HCT116 (cell line): ENCODE measurements at regions not wholly inside any gene's neighbourhood (a gene's known extent, or its start where the extent isn't known, plus 50 kb on each side); places are given as distances from the start of the nearest gene placed in this dataset.

Experiments used
- ATAC-seq: fragments of 200-7000 bp; cut with Tn5 transposase; 2 replicates; pipeline ENCODE4 v1.9.1; 2020; ENCODE audit warnings: mild to moderate bottlenecking, moderate library complexity
- BruUV-seq: library from RNA; stranded (reverse); fragments of 400-500 nt; replicated peaks from 2 replicates; lab custom pipeline; 2021; lab: Mats Ljungman, UMichigan
- CTCF ChIA-PET: fragments of 300-600 bp; sonication (Branson Sonifier 250); formaldehyde crosslinking; loops from one replicate; lab custom pipeline; 2021; ENCODE audit warnings: antibody characterized with exemption; lab: Charles Lee
- POLR2A ChIA-PET: fragments of 300-600, 350-600 bp; sonication (Branson Sonifier 250); formaldehyde crosslinking; loops from one replicate; lab custom pipeline; 2021; ENCODE audit warnings: antibody characterized with exemption; lab: Charles Lee
- RAD21 ChIA-PET, 2 experiments: fragments of 300-600 bp; sonication (Branson Sonifier 250); formaldehyde crosslinking; loops; one replicate each; lab custom pipeline; 2023; ENCODE audit warnings: low total read pairs in 2 of 2; ENCODE audit not compliant: uncharacterized antibody in 2 of 2, unreplicated experiment in 2 of 2, low non-redundant PET in 1 of 2; lab: Charles Lee
- DNase-seq: peaks from one replicate; pipeline ENCODE4 v3.0.0-alpha.2; 2010; ENCODE audit warnings: low read depth, low spot score
- H2AFZ ChIP-seq: fragments of 200-600 bp; shearing (Covaris generic), sonication (generic); 2 replicates; pipeline ENCODE4 v1.6.1; 2017; ENCODE audit warnings: low read depth, mixed run types, mixed read lengths, antibody characterized with exemption, low read length; ENCODE audit not compliant: poor library complexity, severe bottlenecking
- H3K27ac ChIP-seq: 2 replicates; pipeline ENCODE4 v1.5.1; 2012; ENCODE audit warnings: low read depth, low read length
- H3K27me3 ChIP-seq: fragments of 200-600 bp; sonication (generic); 2 replicates; pipeline ENCODE4 v1.6.1; 2016; ENCODE audit warnings: mixed run types, low read length, mixed read lengths; ENCODE audit not compliant: insufficient read depth
- H3K36me3 ChIP-seq, 2 experiments: fragments of 200-500 bp in 1 of 2; fragments of 200-600 bp in 1 of 2; sonication (Bioruptor generic) in 1 of 2; sonication (generic) in 1 of 2; 2 replicates each; pipeline versions ENCODE4 v1.5.1 to v1.6.1; 2014 to 2016; ENCODE audit warnings: low read length in 2 of 2, inconsistent platforms in 1 of 2, mixed read lengths in 1 of 2, mixed run types in 1 of 2; ENCODE audit not compliant: insufficient read depth in 2 of 2, control insufficient read depth in 1 of 2
- H3K4me1 ChIP-seq, 2 experiments: fragments of 200-600 bp in 1 of 2; sonication (generic) in 1 of 2; 2 replicates each; pipeline versions ENCODE4 v1.5.1 to v1.6.1; 2012 to 2017; ENCODE audit warnings: low read length in 2 of 2, inconsistent platforms in 1 of 2, mild to moderate bottlenecking in 1 of 2, mixed read lengths in 1 of 2, mixed run types in 1 of 2, moderate library complexity in 1 of 2; ENCODE audit not compliant: insufficient read depth in 2 of 2, control insufficient read depth in 1 of 2
- H3K4me2 ChIP-seq: fragments of 200-600 bp; sonication (generic); 2 replicates; pipeline ENCODE4 v1.6.1; 2017; ENCODE audit warnings: mixed run types, low read length, mixed read lengths
- H3K4me3 ChIP-seq, 2 experiments: fragments of 200-600 bp in 1 of 2; sonication (generic) in 1 of 2; replicated peaks in 1 of 2; 2 replicates each; pipeline ENCODE4 v1.5.1; 2011 to 2016; ENCODE audit warnings: low read length in 2 of 2, control low read depth in 1 of 2, low read depth in 1 of 2, mild to moderate bottlenecking in 1 of 2, mixed read lengths in 1 of 2, mixed run types in 1 of 2
- H3K79me2 ChIP-seq: fragments of 200-600 bp; sonication (generic); 2 replicates; pipeline ENCODE4 v1.6.1; 2017; ENCODE audit warnings: mild to moderate bottlenecking, mixed run types, low read length, moderate library complexity, mixed read lengths; ENCODE audit not compliant: insufficient read depth
- H3K9ac ChIP-seq: fragments of 200-600 bp; sonication (generic); 2 replicates; pipeline ENCODE4 v1.6.1; 2016; ENCODE audit warnings: low read length, mixed read lengths
- H3K9me2 ChIP-seq: fragments of 200-600 bp; sonication (generic), shearing (Covaris generic); 2 replicates; pipeline ENCODE4 v1.6.1; 2017; ENCODE audit warnings: mixed run types, mild to moderate bottlenecking, moderate library complexity; ENCODE audit not compliant: insufficient read depth
- H3K9me3 ChIP-seq, 2 experiments: fragments of 200-500 bp in 1 of 2; fragments of 200-600 bp in 1 of 2; sonication (Bioruptor generic) in 1 of 2; sonication (generic) in 1 of 2; 2 replicates each; pipeline ENCODE4 v1.6.1; 2014 to 2017; ENCODE audit warnings: low read length in 2 of 2, mixed read lengths in 2 of 2, inconsistent platforms in 1 of 2, low read depth in 1 of 2, mild to moderate bottlenecking in 1 of 2, mixed run types in 1 of 2, moderate library complexity in 1 of 2; ENCODE audit not compliant: control insufficient read depth in 1 of 2, insufficient read depth in 1 of 2
- H4K20me1 ChIP-seq: fragments of 200-600 bp; sonication (generic), shearing (Covaris generic); 2 replicates; pipeline ENCODE4 v1.6.1; 2017; ENCODE audit warnings: mixed run types, mild to moderate bottlenecking, moderate library complexity; ENCODE audit not compliant: insufficient read depth
- CBX3 ChIP-seq: IDR thresholded peaks from 2 replicates; pipeline ENCODE4 v1.6.1; 2012; ENCODE audit warnings: low read depth
- ELF1 ChIP-seq: IDR thresholded peaks from 2 replicates; pipeline ENCODE4 v1.6.1; 2012; ENCODE audit warnings: low read depth, borderline replicate concordance
- EZH2 ChIP-seq: fragments of 200-600 bp; sonication (generic); IDR thresholded peaks from 2 replicates; pipeline ENCODE4 v1.6.1; 2017; ENCODE audit warnings: antibody characterized with exemption, mixed run types
- EZH2phosphoT487 ChIP-seq: fragments of 200-600 bp; IDR thresholded peaks from 2 replicates; pipeline ENCODE4 v1.6.1; 2018; ENCODE audit warnings: antibody characterized with exemption, borderline replicate concordance
- FOSL1 ChIP-seq: IDR thresholded peaks from 2 replicates; pipeline ENCODE4 v1.6.1; 2012; ENCODE audit warnings: low read depth
- JUND ChIP-seq: IDR thresholded peaks from 2 replicates; pipeline ENCODE4 v1.6.1; 2012
- POLR2A ChIP-seq: IDR thresholded peaks from 2 replicates; pipeline ENCODE4 v1.7.0; 2011; ENCODE audit warnings: borderline replicate concordance; ENCODE audit not compliant: insufficient read depth, insufficient read length; ENCODE audit errors: extremely low read depth
- POLR2AphosphoS5 ChIP-seq: IDR thresholded peaks from 2 replicates; pipeline ENCODE4 v1.6.1; 2011; ENCODE audit warnings: mild to moderate bottlenecking, low read depth, low read length, moderate library complexity
- RAD21 ChIP-seq: IDR thresholded peaks from 2 replicates; pipeline ENCODE4 v1.6.1; 2012; ENCODE audit warnings: low read depth, mild to moderate bottlenecking
- SIN3A ChIP-seq: IDR thresholded peaks from 2 replicates; pipeline ENCODE4 v1.6.1; 2012; ENCODE audit warnings: low read depth
- SRF ChIP-seq: IDR thresholded peaks from 2 replicates; pipeline ENCODE4 v1.6.1; 2012; ENCODE audit warnings: low read depth
- TCF7L2 ChIP-seq: IDR thresholded peaks from 2 replicates; pipeline ENCODE4 v1.7.0; 2011; ENCODE audit warnings: borderline replicate concordance, inconsistent platforms; ENCODE audit not compliant: insufficient read depth, insufficient read length; ENCODE audit errors: extremely low read depth
- YY1 ChIP-seq: IDR thresholded peaks from 2 replicates; pipeline ENCODE4 v1.6.1; 2011; ENCODE audit warnings: low read length, low read depth, moderate library complexity, mild to moderate bottlenecking; ENCODE audit not compliant: insufficient replicate concordance; ENCODE audit errors: extremely low read depth
- ZFX ChIP-seq: fragments of 450-650 bp; IDR thresholded peaks from 2 replicates; pipeline ENCODE4 v1.6.1; 2017
- ZNF274 ChIP-seq: fragments of 200-500 bp; sonication (Bioruptor generic); IDR thresholded peaks from 2 replicates; pipeline ENCODE4 v1.6.1; 2014; ENCODE audit warnings: mild to moderate bottlenecking, low read depth, low read length, inconsistent platforms
- intact Hi-C: fragments of 100-400 bp; cut with micrococcal nuclease; formaldehyde crosslinking; loops from 2 replicates; pipeline ENCODE4 v1.10.0; 2022
- TF ChIP-seq, protein P1 (sequence below): IDR thresholded peaks from 2 replicates; pipeline ENCODE4 v1.6.1; 2012
- TF ChIP-seq, protein P2 (sequence below), 3 experiments: fragments of 200-600 bp in 1 of 3; sonication (generic) in 1 of 3; IDR thresholded peaks in 2 of 3; conservative IDR thresholded peaks in 1 of 3; 2 replicates each; pipeline ENCODE4 v1.5.1; 2012 to 2017; ENCODE audit warnings: low read depth in 2 of 3, low read length in 2 of 3, antibody characterized with exemption in 1 of 3, borderline replicate concordance in 1 of 3, control low read depth in 1 of 3, mild to moderate bottlenecking in 1 of 3, mixed read lengths in 1 of 3, mixed run types in 1 of 3, moderate library complexity in 1 of 3; ENCODE audit not compliant: insufficient read depth in 1 of 3

DNA sequence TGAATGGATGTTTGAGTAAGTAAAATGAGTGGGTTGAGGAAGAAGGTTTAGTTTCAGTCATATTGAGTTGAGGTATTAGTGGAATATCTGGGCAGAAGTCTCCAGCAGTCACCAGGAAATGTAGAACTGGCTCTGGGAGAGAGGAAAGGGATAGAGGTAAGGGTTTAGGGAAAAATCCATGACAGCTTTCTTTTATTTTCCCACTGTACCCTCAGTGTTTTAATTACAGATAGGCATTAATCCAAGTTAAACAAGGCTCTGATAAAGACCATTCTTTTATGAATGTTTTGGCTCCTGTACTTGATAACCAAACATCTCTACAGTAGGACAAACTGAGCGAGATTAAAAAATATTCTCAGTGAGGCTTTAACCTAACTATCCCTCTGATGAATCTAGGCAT, 318.4 kb upstream of the SYNCRIP start:
- Histone ChIP-seq H3K9ac (no peak overlapping the region), H3K27me3 (peaks cover 12% of the 10 kb centered on the region; the same call in 1 of the 2 replicates), H2AFZ (no peak overlapping the region), H3K4me2 (no peak overlapping the region), H3K36me3 (no peaks in the 10 kb centered on the region), H3K27ac (no peak overlapping the region), H3K4me3 (no peak overlapping the region), H4K20me1 (no peaks in the 10 kb centered on the region), H3K79me2 (no peaks in the 10 kb centered on the region), H3K4me1 (no peaks in the 10 kb centered on the region), H3K9me2 (no peaks in the 10 kb centered on the region), H3K9me3 (no peaks in the 10 kb centered on the region)
- DNase-seq: no peak
- ChIA-PET CTCF (no interaction called here), POLR2A (no interaction called here), RAD21 (no interaction called here)
- intact Hi-C loops: no loop called here
- TF ChIP-seq JUND (no peak), CBX3 (no peak), EZH2 (no peak), EZH2phosphoT487 (no peak), SIN3A (no peak), RAD21 (no peak), SRF (no peak), POLR2A (no peak), ZNF274 (no peak)
- TF ChIP-seq, protein P1, sequence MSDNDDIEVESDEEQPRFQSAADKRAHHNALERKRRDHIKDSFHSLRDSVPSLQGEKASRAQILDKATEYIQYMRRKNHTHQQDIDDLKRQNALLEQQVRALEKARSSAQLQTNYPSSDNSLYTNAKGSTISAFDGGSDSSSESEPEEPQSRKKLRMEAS: no peak
- no peak for ATAC-seq
- BruUV-seq: no TSS peak

DNA sequence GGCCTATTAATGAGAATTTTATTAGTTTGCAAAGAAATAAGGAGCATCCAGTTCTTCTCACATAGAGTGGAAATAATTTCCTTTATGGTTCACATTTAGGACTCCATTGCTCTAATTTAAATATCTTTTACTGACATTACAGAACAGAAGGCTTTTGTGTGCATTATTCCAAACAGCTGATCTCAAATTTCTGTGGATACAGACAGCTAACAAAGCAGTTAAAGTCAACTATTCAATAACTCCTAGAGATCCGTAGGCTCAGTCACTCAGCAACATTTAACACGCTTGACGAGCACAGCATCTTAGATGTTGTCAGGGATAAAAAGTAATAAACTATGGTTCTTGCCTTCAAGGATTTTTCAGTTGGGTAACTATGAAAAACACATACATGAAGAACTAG, 305.8 kb upstream of the SYNCRIP start:
- H2AFZ ChIP-seq: no peak overlapping the region
- H3K9me2 ChIP-seq: no peaks in the 10 kb centered on the region
- no peaks in the 10 kb centered on the region for H4K20me1 ChIP-seq
- POLR2A ChIA-PET: no interaction called here
- no peaks in the 10 kb centered on the region for H3K9me3 ChIP-seq
- DNase-seq (no peak), ATAC-seq (no peak)
- H3K27ac ChIP-seq: no peak overlapping the region
- RAD21 ChIA-PET: no interaction called here
- H3K4me1 ChIP-seq: no peaks in the 10 kb centered on the region
- no peak overlapping the region for H3K9ac ChIP-seq
- BruUV-seq: no TSS peak
- intact Hi-C loops: no loop called here
- H3K27me3 ChIP-seq: peaks cover 10% of the 10 kb centered on the region; the same call in 1 of the 2 replicates
- no peaks in the 10 kb centered on the region for H3K79me2 ChIP-seq
- H3K4me3 ChIP-seq: no peak overlapping the region
- no peak overlapping the region for H3K4me2 ChIP-seq
- H3K36me3 ChIP-seq: no peaks in the 10 kb centered on the region
- CTCF ChIA-PET: no interaction called here
- no peak for TF ChIP-seq EZH2
- TF ChIP-seq ZNF274: no peak
- TF ChIP-seq YY1: no peak
- TF ChIP-seq ZFX: no peak
- TF ChIP-seq, protein P1: no peak
- no peak for TF ChIP-seq POLR2A
- TF ChIP-seq TCF7L2: no peak
- no peak for TF ChIP-seq FOSL1
- no peak for TF ChIP-seq SIN3A
- no peak for TF ChIP-seq SRF
- no peak for TF ChIP-seq ELF1
- no peak for TF ChIP-seq EZH2phosphoT487
- no peak for TF ChIP-seq POLR2AphosphoS5
- TF ChIP-seq CBX3: no peak
- TF ChIP-seq, protein P2, sequence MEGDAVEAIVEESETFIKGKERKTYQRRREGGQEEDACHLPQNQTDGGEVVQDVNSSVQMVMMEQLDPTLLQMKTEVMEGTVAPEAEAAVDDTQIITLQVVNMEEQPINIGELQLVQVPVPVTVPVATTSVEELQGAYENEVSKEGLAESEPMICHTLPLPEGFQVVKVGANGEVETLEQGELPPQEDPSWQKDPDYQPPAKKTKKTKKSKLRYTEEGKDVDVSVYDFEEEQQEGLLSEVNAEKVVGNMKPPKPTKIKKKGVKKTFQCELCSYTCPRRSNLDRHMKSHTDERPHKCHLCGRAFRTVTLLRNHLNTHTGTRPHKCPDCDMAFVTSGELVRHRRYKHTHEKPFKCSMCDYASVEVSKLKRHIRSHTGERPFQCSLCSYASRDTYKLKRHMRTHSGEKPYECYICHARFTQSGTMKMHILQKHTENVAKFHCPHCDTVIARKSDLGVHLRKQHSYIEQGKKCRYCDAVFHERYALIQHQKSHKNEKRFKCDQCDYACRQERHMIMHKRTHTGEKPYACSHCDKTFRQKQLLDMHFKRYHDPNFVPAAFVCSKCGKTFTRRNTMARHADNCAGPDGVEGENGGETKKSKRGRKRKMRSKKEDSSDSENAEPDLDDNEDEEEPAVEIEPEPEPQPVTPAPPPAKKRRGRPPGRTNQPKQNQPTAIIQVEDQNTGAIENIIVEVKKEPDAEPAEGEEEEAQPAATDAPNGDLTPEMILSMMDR (IDR thresholded peaks at IDR 0.05 in 2 of 3, conservative IDR thresholded peaks at IDR 0.05 in 1 of 3; ENCODE audit: borderline replicate concordance in 1 of 3, insufficient read depth in 1 of 3, low read depth in 2 of 3, low read length in 2 of 3): no peak
